ENCODE measurements at regions not wholly inside any gene's neighbourhood (a gene's known extent, or its start where the extent isn't known, plus 50 kb on each side); places are given as distances from the start of the nearest gene placed in this dataset.

DNA sequence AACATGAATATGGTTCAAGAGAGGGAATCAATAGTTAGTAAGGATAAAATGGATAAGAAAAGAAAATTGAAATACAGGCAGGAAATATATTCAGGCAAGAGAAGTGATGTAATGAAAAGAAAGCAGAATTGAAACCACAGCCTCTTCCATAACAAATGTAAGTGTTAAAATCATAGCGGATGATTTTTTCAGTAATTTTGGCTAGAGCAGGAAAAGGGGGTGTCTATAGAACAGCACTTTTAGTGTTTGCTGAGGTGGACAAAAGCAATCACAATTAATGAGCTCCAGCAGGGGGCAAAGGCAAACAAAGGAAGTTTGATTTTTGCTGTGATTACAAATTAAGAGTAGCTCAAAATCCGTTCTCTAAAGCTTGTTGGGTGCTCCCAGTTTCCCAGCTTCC lies 79.0 kb downstream of the TRIL start (continued):
- TF ChIP-seq RBM14 (IDR thresholded peaks at IDR 0.05; ENCODE audit: borderline replicate concordance, insufficient read depth, low read depth, low read length) (no peak), FIP1L1 (IDR thresholded peaks at IDR 0.05; ENCODE audit: low read depth, low read length, poor library complexity, severe bottlenecking) (no peak), IRF2 (CRISPR knock-in tag; IDR thresholded peaks at IDR 0.05) (no peak), FOXK2 (conservative IDR thresholded peaks at IDR 0.05 in 1 of 2, IDR thresholded peaks at IDR 0.05 in 1 of 2; ENCODE audit: low read depth in 2 of 2) (no peak), NUFIP1 (IDR thresholded peaks at IDR 0.05; ENCODE audit: partially characterized antibody) (no peak), SUPT5H (IDR thresholded peaks at IDR 0.05) (no peak), HMGN3 (IDR thresholded peaks at IDR 0.05; ENCODE audit: borderline replicate concordance, extremely low read depth, insufficient read length, low read depth, low read length) (no peak), NEUROD1 (IDR thresholded peaks at IDR 0.05; ENCODE audit: borderline replicate concordance, low read depth, low read length, partially characterized antibody) (no peak)
- TF ChIP-seq, protein P1, sequence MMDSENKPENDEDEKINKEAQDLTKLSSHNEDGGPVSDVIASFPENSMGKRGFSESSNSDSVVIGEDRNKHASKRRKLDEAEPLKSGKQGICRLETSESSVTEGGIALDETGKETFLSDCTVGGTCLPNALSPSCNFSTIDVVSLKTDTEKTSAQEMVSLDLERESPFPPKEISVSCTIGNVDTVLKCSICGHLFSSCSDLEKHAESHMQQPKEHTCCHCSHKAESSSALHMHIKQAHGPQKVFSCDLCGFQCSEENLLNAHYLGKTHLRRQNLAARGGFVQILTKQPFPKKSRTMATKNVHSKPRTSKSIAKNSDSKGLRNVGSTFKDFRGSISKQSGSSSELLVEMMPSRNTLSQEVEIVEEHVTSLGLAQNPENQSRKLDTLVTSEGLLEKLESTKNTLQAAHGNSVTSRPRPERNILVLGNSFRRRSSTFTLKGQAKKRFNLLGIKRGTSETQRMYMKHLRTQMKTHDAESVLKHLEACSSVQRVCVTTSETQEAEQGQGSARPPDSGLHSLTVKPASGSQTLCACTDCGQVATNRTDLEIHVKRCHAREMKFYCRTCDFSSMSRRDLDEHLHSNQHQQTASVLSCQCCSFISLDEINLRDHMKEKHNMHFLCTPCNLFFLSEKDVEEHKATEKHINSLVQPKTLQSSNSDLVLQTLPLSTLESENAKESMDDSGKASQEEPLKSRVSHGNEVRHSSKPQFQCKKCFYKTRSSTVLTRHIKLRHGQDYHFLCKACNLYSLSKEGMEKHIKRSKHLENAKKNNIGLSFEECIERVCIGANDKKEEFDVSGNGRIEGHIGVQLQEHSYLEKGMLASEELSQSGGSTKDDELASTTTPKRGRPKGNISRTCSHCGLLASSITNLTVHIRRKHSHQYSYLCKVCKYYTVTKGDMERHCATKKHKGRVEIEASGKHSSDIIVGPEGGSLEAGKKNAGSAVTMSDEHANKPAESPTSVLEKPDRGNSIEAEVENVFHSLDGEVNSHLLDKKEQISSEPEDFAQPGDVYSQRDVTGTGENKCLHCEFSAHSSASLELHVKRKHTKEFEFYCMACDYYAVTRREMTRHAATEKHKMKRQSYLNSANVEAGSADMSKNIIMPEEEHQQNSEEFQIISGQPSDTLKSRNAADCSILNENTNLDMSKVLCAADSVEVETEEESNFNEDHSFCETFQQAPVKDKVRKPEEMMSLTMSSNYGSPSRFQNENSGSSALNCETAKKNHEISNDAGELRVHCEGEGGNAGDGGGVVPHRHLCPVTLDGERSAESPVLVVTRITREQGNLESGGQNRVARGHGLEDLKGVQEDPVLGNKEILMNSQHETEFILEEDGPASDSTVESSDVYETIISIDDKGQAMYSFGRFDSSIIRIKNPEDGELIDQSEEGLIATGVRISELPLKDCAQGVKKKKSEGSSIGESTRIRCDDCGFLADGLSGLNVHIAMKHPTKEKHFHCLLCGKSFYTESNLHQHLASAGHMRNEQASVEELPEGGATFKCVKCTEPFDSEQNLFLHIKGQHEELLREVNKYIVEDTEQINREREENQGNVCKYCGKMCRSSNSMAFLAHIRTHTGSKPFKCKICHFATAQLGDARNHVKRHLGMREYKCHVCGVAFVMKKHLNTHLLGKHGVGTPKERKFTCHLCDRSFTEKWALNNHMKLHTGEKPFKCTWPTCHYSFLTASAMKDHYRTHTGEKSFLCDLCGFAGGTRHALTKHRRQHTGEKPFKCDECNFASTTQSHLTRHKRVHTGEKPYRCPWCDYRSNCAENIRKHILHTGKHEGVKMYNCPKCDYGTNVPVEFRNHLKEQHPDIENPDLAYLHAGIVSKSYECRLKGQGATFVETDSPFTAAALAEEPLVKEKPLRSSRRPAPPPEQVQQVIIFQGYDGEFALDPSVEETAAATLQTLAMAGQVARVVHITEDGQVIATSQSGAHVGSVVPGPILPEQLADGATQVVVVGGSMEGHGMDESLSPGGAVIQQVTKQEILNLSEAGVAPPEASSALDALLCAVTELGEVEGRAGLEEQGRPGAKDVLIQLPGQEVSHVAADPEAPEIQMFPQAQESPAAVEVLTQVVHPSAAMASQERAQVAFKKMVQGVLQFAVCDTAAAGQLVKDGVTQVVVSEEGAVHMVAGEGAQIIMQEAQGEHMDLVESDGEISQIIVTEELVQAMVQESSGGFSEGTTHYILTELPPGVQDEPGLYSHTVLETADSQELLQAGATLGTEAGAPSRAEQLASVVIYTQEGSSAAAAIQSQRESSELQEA (IDR thresholded peaks at IDR 0.05; ENCODE audit: low read depth), result no peak
